DND-41 (cell line): ENCODE measurements at regions not wholly inside any gene's neighbourhood (a gene's known extent, or its start where the extent isn't known, plus 50 kb on each side); places are given as distances from the start of the nearest gene placed in this dataset.

Experiments
- ATAC-seq: fragments of 200-7000 bp; cut with Tn5 transposase; 3 replicates; pipeline ENCODE4 v1.9.1; 2021; ENCODE audit warnings: low read depth; ENCODE audit not compliant: insufficient read depth
- DNase-seq: peaks from one replicate; pipeline ENCODE4 v3.0.0-alpha.2; 2020
- H2AFZ ChIP-seq: 2 replicates; pipeline ENCODE4 v1.6.0; 2012; ENCODE audit warnings: low read depth, low read length
- H3K27ac ChIP-seq: 2 replicates; pipeline ENCODE4 v1.5.1; 2012; ENCODE audit warnings: low read length, inconsistent platforms
- H3K27me3 ChIP-seq: fragments of 200-600 bp; sonication (generic); 2 replicates; pipeline ENCODE4 v1.6.0; 2012; ENCODE audit warnings: low read length, mild to moderate bottlenecking, inconsistent platforms; ENCODE audit not compliant: insufficient read depth, poor library complexity
- H3K36me3 ChIP-seq: 2 replicates; pipeline ENCODE4 v1.5.1; 2012; ENCODE audit warnings: low read length, inconsistent platforms; ENCODE audit not compliant: insufficient read depth
- H3K4me1 ChIP-seq: 2 replicates; pipeline ENCODE4 v1.5.1; 2012; ENCODE audit warnings: mild to moderate bottlenecking, low read length; ENCODE audit not compliant: insufficient read depth
- H3K4me2 ChIP-seq: 2 replicates; pipeline ENCODE4 v1.6.0; 2012; ENCODE audit warnings: mild to moderate bottlenecking, moderate library complexity, low read length, inconsistent platforms; ENCODE audit not compliant: insufficient read depth
- H3K4me3 ChIP-seq, 2 experiments: fragments of 200-600 bp in 1 of 2; shearing (Covaris generic) in 1 of 2; 2 replicates each; pipeline ENCODE4 v1.5.1; 2012 to 2016; ENCODE audit warnings: inconsistent platforms in 2 of 2, low read length in 2 of 2, mild to moderate bottlenecking in 2 of 2, low read depth in 1 of 2, moderate library complexity in 1 of 2
- H3K79me2 ChIP-seq: 2 replicates; pipeline ENCODE4 v1.6.0; 2012; ENCODE audit warnings: low read length, inconsistent platforms; ENCODE audit not compliant: insufficient read depth
- H3K9ac ChIP-seq: 2 replicates; pipeline ENCODE4 v1.6.0; 2012; ENCODE audit warnings: low read depth, mild to moderate bottlenecking, inconsistent platforms, low read length, moderate library complexity
- H3K9me3 ChIP-seq: 2 replicates; pipeline ENCODE4 v1.5.1; 2012; ENCODE audit warnings: low read length, moderate library complexity, mild to moderate bottlenecking, inconsistent platforms; ENCODE audit not compliant: insufficient read depth, severe bottlenecking
- H4K20me1 ChIP-seq: 2 replicates; pipeline ENCODE4 v1.6.0; 2012; ENCODE audit warnings: low read length; ENCODE audit not compliant: insufficient read depth
- EZH2 ChIP-seq: IDR thresholded peaks from 3 replicates; pipeline ENCODE4 v1.6.1; 2012; ENCODE audit warnings: borderline replicate concordance, low read depth, mild to moderate bottlenecking, moderate library complexity, low read length, inconsistent platforms; ENCODE audit not compliant: severe bottlenecking
- TF ChIP-seq, protein P1 (sequence below): IDR thresholded peaks from 2 replicates; pipeline ENCODE4 v1.5.1; 2012; ENCODE audit warnings: borderline replicate concordance, low read length, moderate library complexity, mild to moderate bottlenecking; ENCODE audit not compliant: poor library complexity, severe bottlenecking; ENCODE audit errors: extremely low read depth

GRCh38 chr1:88560621-88561020 is 123.5 kb upstream of the PKN2 start:
- TF ChIP-seq, protein P1, sequence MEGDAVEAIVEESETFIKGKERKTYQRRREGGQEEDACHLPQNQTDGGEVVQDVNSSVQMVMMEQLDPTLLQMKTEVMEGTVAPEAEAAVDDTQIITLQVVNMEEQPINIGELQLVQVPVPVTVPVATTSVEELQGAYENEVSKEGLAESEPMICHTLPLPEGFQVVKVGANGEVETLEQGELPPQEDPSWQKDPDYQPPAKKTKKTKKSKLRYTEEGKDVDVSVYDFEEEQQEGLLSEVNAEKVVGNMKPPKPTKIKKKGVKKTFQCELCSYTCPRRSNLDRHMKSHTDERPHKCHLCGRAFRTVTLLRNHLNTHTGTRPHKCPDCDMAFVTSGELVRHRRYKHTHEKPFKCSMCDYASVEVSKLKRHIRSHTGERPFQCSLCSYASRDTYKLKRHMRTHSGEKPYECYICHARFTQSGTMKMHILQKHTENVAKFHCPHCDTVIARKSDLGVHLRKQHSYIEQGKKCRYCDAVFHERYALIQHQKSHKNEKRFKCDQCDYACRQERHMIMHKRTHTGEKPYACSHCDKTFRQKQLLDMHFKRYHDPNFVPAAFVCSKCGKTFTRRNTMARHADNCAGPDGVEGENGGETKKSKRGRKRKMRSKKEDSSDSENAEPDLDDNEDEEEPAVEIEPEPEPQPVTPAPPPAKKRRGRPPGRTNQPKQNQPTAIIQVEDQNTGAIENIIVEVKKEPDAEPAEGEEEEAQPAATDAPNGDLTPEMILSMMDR = no peak
- no peak for TF ChIP-seq EZH2
- no peak overlapping the region for H2AFZ ChIP-seq
- no peaks in the 10 kb centered on the region for H3K9me3 ChIP-seq
- DNase-seq (no peak), ATAC-seq (no peak)
- H3K36me3 ChIP-seq = no peaks in the 10 kb centered on the region
- H3K27me3 ChIP-seq = peaks cover 15% of the 10 kb centered on the region
- no peaks in the 10 kb centered on the region for H3K4me1 ChIP-seq
- H3K4me2 ChIP-seq = no peak overlapping the region
- no peaks in the 10 kb centered on the region for H3K79me2 ChIP-seq
- no peak overlapping the region for H3K9ac ChIP-seq
- no peaks in the 10 kb centered on the region for H4K20me1 ChIP-seq
- H3K27ac ChIP-seq = no peak overlapping the region
- no peak overlapping the region for H3K4me3 ChIP-seq

DNA sequence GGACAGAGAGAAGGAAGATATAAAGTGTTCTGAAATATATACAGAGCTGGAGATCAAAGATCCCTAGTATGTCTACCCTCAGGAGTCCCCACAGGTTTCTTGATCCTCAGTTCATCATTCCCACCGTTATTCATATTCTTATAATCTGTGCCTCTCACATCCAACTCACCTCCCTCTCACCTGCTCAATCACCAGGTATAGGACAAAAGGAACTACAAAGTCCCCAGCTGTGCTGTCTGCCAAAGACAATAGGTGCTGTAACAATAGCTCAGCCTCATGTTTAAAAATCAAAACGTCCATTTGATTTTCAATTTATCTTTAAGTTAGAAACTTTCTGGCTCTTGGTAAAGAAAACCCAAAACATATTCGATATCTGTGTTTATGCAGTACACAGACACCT is 121.1 kb upstream of the PKN2 start:
- ATAC-seq = no peak

DNA sequence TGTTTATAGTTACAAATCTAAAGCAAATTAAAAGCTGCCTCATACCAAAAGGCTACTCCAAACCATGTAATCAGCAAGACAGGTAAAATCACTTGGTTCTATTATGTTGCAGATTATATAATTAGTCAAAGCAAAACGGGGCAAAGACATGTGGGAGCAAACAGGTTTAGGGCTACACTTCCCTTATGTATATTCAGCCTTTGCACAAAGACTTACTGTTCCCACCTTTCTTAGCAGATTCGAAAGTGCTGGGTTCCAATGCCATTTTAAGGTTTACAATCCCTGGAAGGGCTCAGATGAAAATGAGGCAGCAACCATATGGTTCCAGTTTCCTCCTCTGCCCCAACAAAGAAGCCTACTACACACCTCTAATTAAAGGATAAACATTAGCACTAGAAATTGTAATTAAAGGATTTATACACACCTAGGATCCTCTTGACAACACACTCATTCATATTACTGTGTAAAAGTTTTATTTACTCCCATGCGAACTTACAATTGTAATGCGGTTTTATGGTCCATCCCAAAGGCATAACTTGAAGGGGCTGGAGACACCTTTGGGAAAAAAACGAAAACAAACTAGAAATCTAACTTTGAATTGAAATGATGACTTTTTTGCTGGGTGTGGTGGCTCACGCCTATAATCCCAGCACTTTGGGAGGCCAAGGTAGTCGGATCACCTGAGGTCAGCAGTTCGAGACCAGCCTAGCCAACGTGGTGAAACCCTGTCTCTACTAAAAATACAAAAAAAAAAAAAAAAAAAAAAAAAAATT is 117.3 kb upstream of the PKN2 start:
- Histone ChIP-seq H3K36me3 (no peaks in the 10 kb centered on the region), H3K4me3 (no peak overlapping the region), H3K4me2 (no peak overlapping the region), H3K79me2 (no peaks in the 10 kb centered on the region), H3K4me1 (no peaks in the 10 kb centered on the region), H4K20me1 (no peaks in the 10 kb centered on the region), H3K9me3 (no peaks in the 10 kb centered on the region), H2AFZ (no peak overlapping the region), H3K27ac (no peak overlapping the region), H3K27me3 (peaks cover 16% of the 10 kb centered on the region), H3K9ac (no peak overlapping the region)
- no peak for ATAC-seq
- TF ChIP-seq EZH2 = no peak
- TF ChIP-seq, protein P1 = no peak
- no peak for DNase-seq

More for the DNA sequence above, 121.1 kb upstream of the PKN2 start:
- no peak overlapping the region for H2AFZ ChIP-seq
- no peak for DNase-seq
- H3K4me2 ChIP-seq = no peak overlapping the region
- no peak overlapping the region for H3K4me3 ChIP-seq
- no peaks in the 10 kb centered on the region for H3K79me2 ChIP-seq
- H3K36me3 ChIP-seq = no peaks in the 10 kb centered on the region
- H3K27ac ChIP-seq = no peak overlapping the region
- H3K9me3 ChIP-seq = no peaks in the 10 kb centered on the region
- no peaks in the 10 kb centered on the region for H3K4me1 ChIP-seq
- peaks cover 17% of the 10 kb centered on the region for H3K27me3 ChIP-seq
- TF ChIP-seq, protein P1 = no peak
- no peak for TF ChIP-seq EZH2
- no peaks in the 10 kb centered on the region for H4K20me1 ChIP-seq
- H3K9ac ChIP-seq = no peak overlapping the region
